T-cell (primary cell): ENCODE measurements at regions not wholly inside any gene's neighbourhood (a gene's known extent, or its start where the extent isn't known, plus 50 kb on each side); places are given as distances from the start of the nearest gene placed in this dataset.

Source experiments
- ATAC-seq, 4 experiments: fragments of 200-7000 bp in 3 of 4; fragments of 150-1000 bp in 1 of 4; cut with Tn5 transposase; replicated peaks in 1 of 4; 1 replicate in 3 of 4; 2 replicates in 1 of 4; pipeline ENCODE4 v1.10.0; 2021; ENCODE audit warnings: moderate library complexity in 3 of 4, mild to moderate bottlenecking in 2 of 4, moderate number of reproducible peaks in 1 of 4
- CTCF ChIA-PET, 2 donors: fragments of 300-600 bp; sonication (Branson Sonifier 250); formaldehyde crosslinking; loops; one replicate each; lab custom pipeline; 2022; ENCODE audit warnings: antibody characterized with exemption in 2 of 2; lab: Charles Lee
- POLR2A ChIA-PET, 2 donors: fragments of 300-600 bp; sonication (Branson Sonifier 250); formaldehyde crosslinking; loops; one replicate each; lab custom pipeline; 2022; ENCODE audit warnings: antibody characterized with exemption in 2 of 2; lab: Charles Lee
- DNase-seq, 35 experiments: peaks; one replicate each; pipeline versions ENCODE4 v3.0.0 to v3.0.0-alpha.2; 2013 to 2023
- H3K27ac ChIP-seq: one replicate; pipeline ENCODE4 v1.5.1; 2013; ENCODE audit warnings: low read length
- H3K27me3 ChIP-seq, 2 experiments: replicated peaks in 1 of 2; 1 replicate in 1 of 2; 2 replicates in 1 of 2; pipeline versions ENCODE4 v1.6.1 to v1.7.0; 2013; ENCODE audit warnings: low read length in 1 of 2, mixed read lengths in 1 of 2; ENCODE audit not compliant: control insufficient read depth in 2 of 2, insufficient read depth in 2 of 2; ENCODE audit errors: extremely low read depth in 1 of 2
- H3K36me3 ChIP-seq, 2 donors: 1 replicate in 1 of 2; 2 replicates in 1 of 2; pipeline versions ENCODE4 v1.6.1 to v1.7.0; 2013; ENCODE audit warnings: low read length in 1 of 2; ENCODE audit not compliant: control insufficient read depth in 2 of 2, insufficient read depth in 1 of 2; ENCODE audit errors: extremely low read depth in 1 of 2
- H3K4me1 ChIP-seq, 2 experiments: 1 replicate in 1 of 2; 2 replicates in 1 of 2; pipeline versions ENCODE4 v1.6.1 to v1.7.0; 2013; ENCODE audit warnings: low read length in 2 of 2, mixed read lengths in 1 of 2; ENCODE audit not compliant: insufficient read depth in 2 of 2, control insufficient read depth in 1 of 2; ENCODE audit errors: extremely low read depth in 1 of 2
- H3K4me3 ChIP-seq, 2 donors: 1 replicate in 1 of 2; 2 replicates in 1 of 2; pipeline versions ENCODE4 v1.5.1 to v1.7.0; 2013; ENCODE audit warnings: mild to moderate bottlenecking in 2 of 2, low read length in 1 of 2, moderate library complexity in 1 of 2; ENCODE audit not compliant: control insufficient read depth in 1 of 2; ENCODE audit errors: extremely low read depth in 1 of 2
- H3K9me3 ChIP-seq: 2 replicates; pipeline ENCODE4 v1.7.0; 2013
- H3K27ac Mint-ChIP-seq, 2 donors: one replicate each; pipeline ENCODE4 v1.8.0; 2020 to 2021; ENCODE audit warnings: mild to moderate bottlenecking in 2 of 2, mixed read lengths in 2 of 2
- H3K27me3 Mint-ChIP-seq, 2 donors: one replicate each; pipeline ENCODE4 v1.8.0; 2021 to 2022; ENCODE audit warnings: mixed read lengths in 2 of 2
- H3K36me3 Mint-ChIP-seq: one replicate; pipeline ENCODE4 v1.8.0; 2021; ENCODE audit warnings: mixed read lengths
- H3K4me1 Mint-ChIP-seq, 3 donors: one replicate each; pipeline ENCODE4 v1.8.0; 2020 to 2022; ENCODE audit warnings: mixed read lengths in 3 of 3, mild to moderate bottlenecking in 1 of 3
- H3K4me3 Mint-ChIP-seq, 3 donors: one replicate each; pipeline ENCODE4 v1.8.0; 2020 to 2022; ENCODE audit warnings: mild to moderate bottlenecking in 3 of 3, mixed read lengths in 3 of 3, moderate library complexity in 3 of 3
- H3K9me3 Mint-ChIP-seq, 3 donors: one replicate each; pipeline ENCODE4 v1.8.0; 2020 to 2022; ENCODE audit warnings: mixed read lengths in 3 of 3
- WGBS: methylation state at CpG from one replicate; pipeline ENCODE4 v1.1.5; 2013; ENCODE audit warnings: missing lambda C conversion rate; ENCODE audit not compliant: insufficient coverage; 5-methylcytosine and 5-hydroxymethylcytosine counted together

DNA sequence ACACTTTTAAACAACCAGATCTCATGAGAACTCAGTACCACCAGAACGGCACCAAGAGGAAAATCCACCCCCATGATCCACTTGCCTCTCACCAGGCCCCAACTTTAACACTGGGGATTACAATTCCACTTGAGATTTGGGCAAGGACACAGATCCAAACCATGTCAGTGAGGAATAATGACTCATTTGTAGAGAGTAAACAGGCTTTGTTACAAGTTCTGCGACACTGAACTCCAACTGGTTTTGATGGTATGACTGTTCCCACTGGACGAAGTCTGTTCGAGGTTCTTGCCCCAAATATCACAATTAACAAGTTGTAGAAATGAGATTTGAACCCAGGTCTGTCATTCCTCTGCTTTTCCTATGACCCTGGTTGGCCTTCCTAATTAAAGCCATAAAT is 718.1 kb upstream of the ID2 start:
- DNase-seq: no peak
- POLR2A ChIA-PET: no interaction called here
- H3K9me3 ChIP-seq: no peaks in the 10 kb centered on the region
- no peaks in the 10 kb centered on the region for H3K36me3 ChIP-seq
- CTCF ChIA-PET: no interaction called here
- no peak overlapping the region for H3K27ac Mint-ChIP-seq
- H3K9me3 Mint-ChIP-seq: no peaks in the 10 kb centered on the region
- no peaks in the 10 kb centered on the region for H3K27me3 ChIP-seq
- no peak overlapping the region for H3K27ac ChIP-seq
- H3K36me3 Mint-ChIP-seq: no peaks in the 10 kb centered on the region
- no peak overlapping the region for H3K4me3 Mint-ChIP-seq
- no peaks in the 10 kb centered on the region for H3K4me1 Mint-ChIP-seq
- H3K27me3 Mint-ChIP-seq: no peaks in the 10 kb centered on the region
- H3K4me1 ChIP-seq: no peaks in the 10 kb centered on the region
- no peak overlapping the region for H3K4me3 ChIP-seq
- WGBS: 86% methylated on average over 1 of the region's 4 CpGs
- ATAC-seq: no peak

DNA sequence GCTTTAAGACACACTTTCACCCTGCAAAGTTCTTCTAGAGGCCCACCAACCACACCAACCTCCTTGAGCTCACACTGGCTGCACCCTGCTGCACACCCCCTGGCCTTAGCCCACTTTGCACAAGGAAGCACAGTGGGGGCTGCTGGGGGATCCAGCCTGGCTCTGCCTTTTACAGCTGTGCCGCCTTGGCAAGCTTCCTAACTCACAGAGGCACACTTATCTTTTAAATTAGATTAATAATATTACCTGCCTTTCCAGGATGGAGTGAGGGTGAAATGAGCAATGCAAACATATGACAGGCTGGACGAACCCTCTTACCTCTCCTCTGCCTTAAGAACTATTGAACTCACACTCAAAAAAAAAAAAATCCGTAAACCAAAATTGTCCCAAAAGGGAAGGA is 715.8 kb upstream of the ID2 start:
- no CpG with 5 or more reads among the region's 3 CpGs for WGBS
- Histone ChIP-seq H3K27ac (no peak overlapping the region), H3K9me3 (no peaks in the 10 kb centered on the region), H3K4me3 (no peak overlapping the region), H3K36me3 (no peaks in the 10 kb centered on the region), H3K4me1 (no peaks in the 10 kb centered on the region), H3K27me3 (no peaks in the 10 kb centered on the region)
- ChIA-PET CTCF (interaction anchor here (0.6 kb wide), 3 partner anchors 11 to 218 kb away, joined by 5 to 6 read pairs (median 5); no protein-coding TSS in a partner anchor), POLR2A (no interaction called here)
- no peaks in the 10 kb centered on the region for H3K9me3 Mint-ChIP-seq
- peaks cover 0 to 4% of the 10 kb centered on the region in 2 donors for H3K27me3 Mint-ChIP-seq
- H3K27ac Mint-ChIP-seq: no peak overlapping the region
- no peak for DNase-seq
- no peak overlapping the region for H3K4me3 Mint-ChIP-seq
- no peak for ATAC-seq
- H3K4me1 Mint-ChIP-seq: no peaks in the 10 kb centered on the region
- H3K36me3 Mint-ChIP-seq: no peaks in the 10 kb centered on the region

DNA sequence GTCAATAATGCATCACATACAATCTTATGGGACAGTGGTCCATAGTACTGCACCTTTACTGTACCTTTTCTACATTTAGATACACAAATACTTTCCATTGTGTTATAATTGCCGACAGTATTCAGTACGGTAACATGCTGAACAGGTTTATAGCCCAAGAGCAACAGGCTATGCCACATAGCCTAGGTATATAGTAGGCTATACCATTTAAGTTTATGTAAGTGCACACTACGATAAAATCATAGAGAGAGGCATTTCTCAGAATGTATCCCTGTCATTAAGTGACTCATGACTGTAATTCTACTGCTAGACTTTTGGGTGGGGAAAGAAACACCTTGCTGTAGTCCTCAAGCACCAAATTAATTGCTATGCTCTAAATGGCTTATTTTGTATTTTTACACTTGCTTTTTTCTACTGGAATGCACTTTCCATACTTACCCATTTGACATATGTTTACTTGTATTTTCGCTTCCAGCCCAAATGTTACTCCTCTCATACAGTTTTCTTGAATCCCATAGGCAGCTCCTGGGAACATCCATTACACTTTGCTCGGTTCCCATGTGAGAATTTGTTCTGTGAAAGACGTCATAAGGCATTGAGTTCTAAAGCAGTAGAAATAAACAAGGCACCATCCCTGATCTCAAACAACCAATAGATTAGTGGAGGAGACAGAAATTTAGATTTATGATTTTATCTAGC is 714.0 kb upstream of the ID2 start:
- no CpG with 5 or more reads among the region's 6 CpGs for WGBS
- H3K4me1 Mint-ChIP-seq: no peaks in the 10 kb centered on the region
- ChIA-PET POLR2A (no interaction called here), CTCF (no interaction called here)
- peaks cover 0 to 4% of the 10 kb centered on the region in 2 donors for H3K27me3 Mint-ChIP-seq
- Histone ChIP-seq H3K27ac (no peak overlapping the region), H3K9me3 (no peaks in the 10 kb centered on the region), H3K27me3 (no peaks in the 10 kb centered on the region), H3K4me3 (no peak overlapping the region), H3K4me1 (no peaks in the 10 kb centered on the region), H3K36me3 (no peaks in the 10 kb centered on the region)
- H3K4me3 Mint-ChIP-seq: no peak overlapping the region
- H3K9me3 Mint-ChIP-seq: no peaks in the 10 kb centered on the region
- no peaks in the 10 kb centered on the region for H3K36me3 Mint-ChIP-seq
- ATAC-seq: no peak
- no peak overlapping the region for H3K27ac Mint-ChIP-seq
- no peak for DNase-seq

DNA sequence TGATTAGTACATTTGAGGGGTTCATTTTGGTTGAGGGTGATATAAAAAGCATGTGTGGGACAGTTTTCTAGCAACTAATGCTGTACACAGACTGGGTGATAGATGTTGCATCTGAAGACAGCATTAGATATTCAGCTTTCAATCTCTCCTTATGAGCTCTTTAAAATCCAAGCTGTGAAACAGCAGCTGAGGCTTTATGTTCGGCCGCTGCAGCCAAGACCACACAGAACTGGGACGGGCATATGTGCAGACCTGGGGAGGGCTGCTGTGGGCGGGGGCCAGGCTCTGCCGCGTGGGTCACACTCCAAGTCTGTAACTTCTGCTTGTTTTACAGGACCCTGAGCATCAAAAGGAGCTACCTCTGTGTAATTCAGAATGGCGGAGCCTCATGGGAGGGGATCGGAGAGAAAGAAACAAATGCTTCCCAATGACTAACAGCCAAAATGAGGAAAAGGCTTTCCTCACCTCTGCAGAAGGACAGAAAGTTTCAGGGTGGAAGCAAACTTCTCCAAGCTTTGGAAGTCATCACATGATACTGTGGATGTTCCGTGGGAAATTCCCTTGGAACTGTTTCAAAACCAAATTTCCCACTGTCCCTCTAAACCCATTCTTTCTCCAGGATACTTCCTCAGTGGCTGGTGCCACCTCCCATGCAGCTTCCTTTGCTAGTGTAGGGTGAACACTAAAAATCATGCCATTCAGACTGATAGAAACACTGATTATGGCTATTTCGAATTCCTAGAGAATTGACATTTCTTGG is 711.9 kb upstream of the ID2 start:
- DNase-seq (no peak), ATAC-seq (no peak)
- Histone ChIP-seq H3K9me3 (no peaks in the 10 kb centered on the region), H3K27me3 (no peaks in the 10 kb centered on the region), H3K27ac (no peak overlapping the region), H3K36me3 (no peaks in the 10 kb centered on the region), H3K4me3 (no peak overlapping the region), H3K4me1 (no peaks in the 10 kb centered on the region)
- CTCF ChIA-PET: interaction anchor here in 1 of 2 donors (0.8 kb wide), 1 partner anchor 10 kb away, joined by 3 read pairs; no protein-coding TSS in a partner anchor
- Mint-ChIP-seq H3K27ac (no peak overlapping the region), H3K36me3 (peaks cover 2% of the 10 kb centered on the region), H3K9me3 (no peaks in the 10 kb centered on the region), H3K4me3 (no peak overlapping the region), H3K27me3 (peaks cover 0 to 4% of the 10 kb centered on the region in 2 donors), H3K4me1 (no peaks in the 10 kb centered on the region)
- 92% methylated on average over 6 of the region's 10 CpGs for WGBS
- POLR2A ChIA-PET: no interaction called here

- Mint-ChIP-seq H3K36me3 (peaks cover 2% of the 10 kb centered on the region), H3K27me3 (peaks cover 0 to 4% of the 10 kb centered on the region in 2 donors), H3K4me1 (no peaks in the 10 kb centered on the region), H3K4me3 (no peak overlapping the region), H3K27ac (no peak overlapping the region), H3K9me3 (no peaks in the 10 kb centered on the region)
- ChIA-PET CTCF (no interaction called here), POLR2A (interaction anchor here in 1 of 2 donors (0.6 kb wide), 1 partner anchor 695 kb away, joined by 3 read pairs; no protein-coding TSS in a partner anchor)
- Histone ChIP-seq H3K9me3 (no peaks in the 10 kb centered on the region), H3K27ac (no peak overlapping the region), H3K27me3 (no peaks in the 10 kb centered on the region), H3K4me3 (no peak overlapping the region), H3K36me3 (no peaks in the 10 kb centered on the region), H3K4me1 (no peaks in the 10 kb centered on the region)
- no CpG with 5 or more reads among the region's 2 CpGs for WGBS
- ATAC-seq (no peak), DNase-seq (no peak)
Observed at GRCh38 chr2:7971248-7971647, 710.6 kb upstream of the ID2 start.

DNA sequence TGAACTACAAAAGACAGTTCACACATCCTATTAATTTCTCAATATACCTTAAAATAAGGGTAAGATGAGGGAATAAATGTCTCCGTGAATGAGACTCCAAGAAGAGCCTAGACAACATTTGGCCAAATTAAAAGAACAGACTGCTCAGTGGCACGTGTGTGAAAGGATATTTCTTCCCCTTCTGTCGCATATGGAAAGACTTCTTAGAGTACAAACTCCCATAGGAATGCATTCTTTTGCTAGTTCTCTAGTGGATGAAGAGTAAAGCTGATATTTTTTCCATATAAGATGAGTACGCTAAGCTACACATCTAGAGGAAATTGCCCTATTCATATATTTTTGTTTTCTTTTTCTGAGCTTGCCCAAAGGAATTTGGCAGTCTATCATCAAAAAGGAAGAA is 710.0 kb upstream of the ID2 start:
- CTCF ChIA-PET: no interaction called here
- no peak overlapping the region for H3K4me3 Mint-ChIP-seq
- Histone ChIP-seq H3K4me3 (no peak overlapping the region), H3K9me3 (no peaks in the 10 kb centered on the region), H3K4me1 (no peaks in the 10 kb centered on the region), H3K27ac (no peak overlapping the region), H3K36me3 (no peaks in the 10 kb centered on the region), H3K27me3 (no peaks in the 10 kb centered on the region)
- POLR2A ChIA-PET: interaction anchor here in 1 of 2 donors (0.6 kb wide), 2 partner anchors 177 to 696 kb away, joined by 3 read pairs; no protein-coding TSS in a partner anchor
- ATAC-seq (no peak), DNase-seq (no peak)
- no peak overlapping the region for H3K27ac Mint-ChIP-seq
- no CpG with 5 or more reads among the region's 4 CpGs for WGBS
- H3K9me3 Mint-ChIP-seq: no peaks in the 10 kb centered on the region
- H3K36me3 Mint-ChIP-seq: peaks cover 2% of the 10 kb centered on the region
- no peaks in the 10 kb centered on the region for H3K4me1 Mint-ChIP-seq
- peaks cover 0 to 4% of the 10 kb centered on the region in 2 donors for H3K27me3 Mint-ChIP-seq
